NCI-H1417 treated with DMSO at 0.1 percent for 48 hours (cell line): ENCODE measurements at regions not wholly inside any gene's neighbourhood (a gene's known extent, or its start where the extent isn't known, plus 50 kb on each side); places are given as distances from the start of the nearest gene placed in this dataset.
"Not testable (repeated sequence)": the region's sequence is repeated elsewhere in the genome, so short reads cannot be mapped to it uniquely, and the experiment has no call there.

Experiments used
- DNase-seq: peaks from one replicate; lab custom pipeline; 2025; lab: John Stamatoyannopoulos, UW

DNA sequence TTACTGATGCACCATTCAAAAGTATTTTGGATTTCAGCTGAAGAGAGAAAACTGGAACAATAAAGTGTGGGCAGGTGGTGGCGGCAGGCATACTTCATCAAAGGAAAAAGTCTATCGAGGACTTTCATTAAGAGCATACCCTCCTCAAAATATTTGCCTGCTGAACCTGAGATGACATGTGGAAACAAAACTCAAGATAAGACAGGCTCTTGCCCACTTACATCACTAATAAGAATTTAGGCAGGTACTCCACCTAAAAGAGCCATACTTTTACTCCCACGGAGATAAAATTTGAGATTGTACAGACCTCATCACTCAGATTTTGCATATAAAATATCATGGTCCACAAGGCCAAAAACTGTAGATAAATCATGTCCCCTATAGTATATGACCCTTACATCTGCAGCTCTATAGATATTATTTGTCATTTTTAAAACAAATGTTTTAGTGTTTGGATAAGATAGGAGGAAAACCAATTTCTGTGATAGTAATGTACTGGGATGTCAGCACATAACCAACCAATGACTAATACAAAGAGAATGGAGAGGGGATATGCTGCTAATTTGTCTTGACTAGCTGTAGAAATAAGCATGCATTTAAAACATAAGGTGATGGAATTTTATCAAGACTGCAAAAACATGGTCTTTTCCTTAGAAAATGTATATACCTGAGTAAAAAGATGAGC lies 730.6 kb upstream of the ZNF608 start:
- no peak for DNase-seq

DNA sequence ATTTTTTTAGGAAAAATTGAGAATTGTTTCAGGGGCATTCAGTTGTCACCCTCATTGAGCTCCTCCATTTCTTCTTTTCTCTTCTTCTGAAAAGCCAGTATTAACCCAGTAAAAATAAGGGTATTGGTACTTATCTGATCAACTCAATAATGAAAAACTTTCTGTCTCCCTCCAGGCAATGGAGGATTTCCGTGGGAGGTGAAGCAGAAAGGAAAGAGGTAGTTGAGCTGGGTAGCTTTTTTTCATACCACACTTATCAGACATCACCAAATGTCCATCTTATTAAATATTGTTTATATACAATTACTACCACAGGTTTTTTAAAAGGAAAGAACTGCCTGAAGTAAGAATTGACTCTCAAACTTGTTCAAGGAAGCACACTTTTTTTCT lies 731.1 kb upstream of the ZNF608 start:
- no peak for DNase-seq

DNA sequence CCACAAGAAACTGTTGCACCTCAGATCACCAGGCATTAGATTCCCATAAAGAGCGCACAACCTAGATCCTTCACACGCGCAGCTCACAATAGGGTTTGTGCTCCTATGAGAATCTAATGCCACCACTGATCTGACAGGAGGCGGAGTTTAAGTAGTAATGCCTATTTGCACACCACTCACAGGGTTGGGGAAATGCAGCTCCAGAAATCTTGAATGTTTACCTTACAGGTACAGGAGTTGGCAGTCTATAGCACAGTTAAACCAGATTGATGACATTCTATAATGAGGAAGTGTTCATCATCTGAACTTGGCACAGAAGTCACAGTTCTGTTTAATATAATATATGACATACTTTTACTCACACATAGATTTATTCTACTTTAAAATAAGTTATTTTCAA lies 732.2 kb upstream of the ZNF608 start:
- no peak for DNase-seq

DNA sequence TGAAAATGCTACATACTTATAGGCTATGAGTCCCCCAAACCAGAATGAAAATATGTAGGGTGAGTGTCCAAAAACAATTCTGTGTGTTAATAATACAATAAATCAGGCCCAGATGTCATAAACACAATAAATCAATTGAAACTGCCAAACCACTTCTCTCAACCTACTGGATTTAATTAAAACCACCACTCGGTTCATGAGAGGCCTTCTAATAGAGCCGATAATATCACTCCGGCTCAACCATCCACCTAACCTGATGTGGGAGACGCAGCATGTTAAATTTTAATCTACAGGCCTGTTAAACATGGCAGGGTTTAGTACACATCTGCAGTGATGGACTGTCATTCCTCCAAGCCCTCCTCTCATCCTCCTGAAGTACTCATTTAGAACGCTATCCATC lies 734.5 kb upstream of the ZNF608 start:
- no peak for DNase-seq

DNA sequence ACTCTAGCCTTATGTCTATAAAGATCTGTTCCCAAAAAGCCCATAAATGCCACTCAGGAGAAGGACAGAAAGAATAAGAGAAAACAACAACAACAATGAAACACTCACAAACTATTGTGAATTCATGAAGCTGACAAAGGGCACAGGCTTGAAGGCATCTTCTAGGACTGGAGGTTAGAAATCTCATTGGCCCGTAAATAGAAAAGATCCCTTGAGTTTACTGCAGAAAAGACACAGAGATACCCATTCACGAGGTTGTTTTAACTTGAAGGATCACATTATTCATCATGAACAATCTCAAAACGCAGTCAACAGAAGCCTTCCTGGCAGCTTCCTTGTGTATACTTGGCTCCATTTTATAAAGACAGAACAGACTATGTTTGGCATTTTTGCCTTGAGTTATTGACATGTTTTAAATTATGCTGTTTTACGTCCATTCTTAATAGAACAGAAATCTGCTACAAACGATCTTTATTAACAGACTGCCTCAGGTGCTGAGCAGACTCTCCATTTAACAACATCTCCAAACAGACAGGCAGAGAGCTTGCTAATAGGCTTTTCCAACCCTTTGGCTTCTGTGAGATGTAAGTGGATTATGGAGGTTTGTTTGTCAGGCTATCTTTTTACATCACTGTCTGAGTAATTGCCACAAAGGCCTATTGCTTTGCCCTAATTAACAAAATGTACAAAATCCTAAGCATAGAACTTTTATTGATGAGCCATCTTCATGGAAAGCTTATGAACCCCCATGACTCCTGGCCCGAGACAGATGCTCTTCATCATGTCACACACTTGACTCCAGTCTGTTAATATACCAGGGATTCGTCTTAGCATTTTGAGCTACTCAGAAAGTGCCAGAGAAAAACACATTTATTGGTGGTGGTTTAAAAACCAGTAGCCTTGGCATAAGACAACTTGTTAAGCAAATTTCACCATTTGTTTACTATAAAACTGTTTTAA lies 735.3 kb upstream of the ZNF608 start:
- DNase-seq = no peak

DNA sequence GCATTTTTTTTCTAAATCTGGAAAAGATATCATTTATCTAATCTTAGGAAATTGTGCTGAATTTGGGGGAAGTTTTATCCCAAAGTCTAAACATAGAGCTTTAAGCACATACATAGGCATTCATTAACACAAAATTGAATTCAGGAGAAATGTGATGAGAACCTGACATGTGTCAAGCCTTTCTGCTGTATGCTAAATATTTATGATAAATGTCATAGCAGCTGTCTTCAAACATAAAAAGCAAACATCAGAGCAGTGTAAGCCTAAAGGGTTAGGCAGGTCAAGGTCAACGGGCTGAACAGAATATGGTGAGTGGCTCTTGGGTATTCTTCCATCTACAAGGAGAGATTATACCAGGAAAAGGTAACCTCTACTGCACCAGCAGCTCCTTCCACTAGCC lies 737.2 kb upstream of the ZNF608 start:
- DNase-seq = no peak

DNA sequence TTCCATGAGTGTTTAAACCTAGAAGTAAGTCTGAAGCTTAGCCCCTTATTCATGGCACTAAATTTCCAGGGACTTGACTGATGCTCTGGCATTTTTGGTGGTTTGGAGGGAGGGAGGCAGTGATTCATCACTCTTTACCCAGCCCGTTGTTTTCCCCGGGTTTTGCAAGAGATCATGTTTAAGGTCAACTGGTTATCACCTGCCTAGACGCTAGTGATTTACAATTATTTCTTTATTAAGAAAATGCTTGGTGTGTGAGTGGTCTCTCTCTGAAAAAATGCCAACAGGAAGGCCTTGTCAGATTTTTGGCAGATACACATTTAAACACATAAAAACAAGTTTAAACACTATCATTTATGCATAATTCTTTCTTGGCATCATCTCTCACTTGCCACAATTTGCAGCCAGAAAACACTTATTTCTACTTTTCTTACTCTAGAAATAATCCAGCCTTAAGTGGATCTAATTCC lies 737.9 kb upstream of the ZNF608 start:
- no peak for DNase-seq

DNA sequence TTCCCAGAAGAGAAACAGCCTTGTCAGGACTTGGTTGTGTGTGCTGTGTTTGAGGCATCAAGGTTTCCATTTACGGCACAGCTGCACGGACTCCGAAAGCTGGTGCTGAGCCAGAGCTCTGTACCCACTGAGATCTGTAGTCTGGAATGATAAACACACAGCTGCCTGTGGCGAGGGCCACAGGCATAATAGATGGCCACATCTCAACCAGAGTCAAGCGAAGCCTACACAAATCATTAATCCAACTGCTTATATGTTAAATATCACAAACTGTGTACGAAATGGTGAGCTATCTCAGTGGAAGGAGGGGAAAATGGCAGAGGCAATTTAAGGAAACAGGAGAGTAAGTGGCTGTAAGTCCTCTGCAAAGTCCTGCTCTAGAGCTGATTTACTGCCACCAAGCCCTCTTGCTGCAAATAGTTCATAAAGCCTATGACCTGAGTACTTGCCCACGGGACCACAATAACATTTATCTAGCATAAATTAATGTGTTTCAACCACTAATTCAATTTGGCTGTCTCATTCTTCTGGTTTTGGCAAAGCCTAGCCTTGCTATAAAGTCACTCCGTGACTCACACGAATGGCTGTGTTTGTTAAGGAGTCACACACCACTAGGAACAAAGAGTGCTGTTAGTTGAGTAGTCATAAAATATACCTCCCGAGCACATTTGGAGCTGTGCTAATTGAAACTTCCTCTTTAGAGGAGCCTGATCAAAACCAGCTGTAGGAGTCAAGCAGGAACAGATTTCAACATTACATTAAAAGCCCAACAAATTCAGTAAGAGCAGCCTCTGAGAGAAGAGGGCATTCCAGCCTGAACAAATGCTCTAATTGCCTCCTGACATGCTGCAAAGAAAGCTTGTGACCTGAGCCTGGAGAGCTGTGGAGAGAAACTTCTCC lies 738.6 kb upstream of the ZNF608 start:
- peak; percentile 64 for DNase-seq

DNA sequence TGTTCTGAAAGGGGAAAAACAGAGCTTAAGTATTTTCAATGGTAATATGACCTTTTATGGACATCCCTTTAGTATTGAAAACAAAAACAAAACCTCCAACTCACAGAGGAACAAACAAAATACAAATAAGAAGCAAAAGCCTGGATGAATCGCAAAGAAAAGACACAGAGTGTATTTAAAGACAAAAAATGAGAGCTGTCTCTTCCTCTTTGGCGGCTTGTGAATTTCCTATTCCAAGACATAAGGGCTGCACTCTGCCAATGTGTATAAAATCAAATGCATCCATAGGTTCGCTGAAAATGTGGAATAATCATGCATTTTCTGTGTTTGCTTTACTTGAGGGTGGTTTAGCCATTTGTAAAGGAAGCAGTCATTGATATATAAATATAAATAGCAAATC lies 739.3 kb upstream of the ZNF608 start:
- no peak for DNase-seq

DNA sequence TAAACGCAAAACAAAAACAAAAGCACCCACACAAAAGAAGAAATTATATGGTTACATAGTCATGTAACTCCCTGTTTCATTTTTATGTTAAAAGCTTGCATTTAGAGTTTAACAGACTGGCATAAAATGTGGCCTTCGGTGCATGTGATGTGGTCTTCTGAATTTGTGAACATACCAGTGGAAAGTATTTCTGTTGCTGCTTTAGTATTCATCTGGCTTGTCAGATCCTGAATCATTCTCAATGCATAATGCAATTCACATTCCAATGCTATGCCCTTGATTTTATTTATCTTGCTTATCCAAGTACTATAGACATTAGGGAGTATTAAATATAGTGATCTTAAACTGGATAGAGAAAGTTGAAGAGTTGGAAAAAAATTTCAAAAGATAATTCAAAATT lies 740.2 kb upstream of the ZNF608 start:
- DNase-seq = no peak

DNA sequence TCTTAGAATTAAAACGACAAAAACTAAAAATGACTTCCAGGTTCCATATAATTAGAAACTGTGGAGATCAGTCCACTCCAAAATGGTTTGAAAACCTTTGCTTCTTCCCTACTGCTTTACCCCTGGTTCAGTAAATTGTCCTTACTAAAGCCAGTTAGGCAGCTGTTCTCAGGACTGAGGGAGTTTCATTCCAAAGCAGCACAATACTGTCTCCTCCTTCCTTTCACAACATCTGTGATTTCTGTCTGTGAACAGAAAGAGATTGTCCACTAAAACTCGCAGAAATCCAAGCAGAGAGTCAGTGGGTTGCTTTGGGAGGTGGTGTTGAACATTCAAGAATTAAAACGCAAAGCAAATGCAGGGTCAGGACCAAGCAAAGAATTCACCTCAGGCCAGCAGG lies 740.8 kb upstream of the ZNF608 start:
- no peak for DNase-seq

DNA sequence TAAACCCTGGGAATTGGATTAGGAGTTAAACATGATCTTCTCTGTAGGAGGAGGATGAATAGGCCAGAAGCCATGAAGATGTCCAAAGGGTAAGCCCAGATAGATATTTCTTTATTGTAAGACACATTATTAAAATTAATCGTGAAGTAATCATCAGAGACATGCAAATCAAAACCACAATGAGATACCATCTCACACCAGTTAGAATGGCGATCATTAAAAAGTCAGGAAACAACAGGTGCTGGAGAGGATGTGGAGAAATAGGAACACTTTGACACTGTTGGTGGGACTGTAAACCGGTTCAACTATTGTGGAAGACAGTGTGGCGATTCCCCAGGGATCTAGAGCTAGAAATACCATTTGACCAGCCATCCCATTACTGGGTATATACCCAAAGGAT lies 741.2 kb upstream of the ZNF608 start:
- not testable (repeated sequence) for DNase-seq

DNA sequence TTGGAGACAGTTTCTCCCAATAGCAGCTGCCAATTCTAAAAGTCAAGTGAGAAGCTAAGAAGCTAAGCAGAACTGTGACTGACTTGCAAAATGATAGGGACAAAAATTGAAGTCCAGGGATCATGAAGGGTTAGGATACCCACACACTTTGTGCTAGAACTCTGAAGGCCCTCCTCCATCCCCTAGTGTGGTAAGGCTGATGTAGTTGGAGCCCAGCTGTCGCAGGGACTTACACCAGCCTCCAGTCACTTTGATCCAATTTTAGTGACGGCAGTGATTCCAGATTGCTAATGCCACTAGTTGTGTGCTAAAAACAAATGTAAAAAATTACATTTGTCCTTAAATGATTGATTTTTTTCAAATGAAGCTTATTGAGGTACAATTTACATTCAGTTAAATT lies 742.7 kb upstream of the ZNF608 start:
- no peak for DNase-seq

DNA sequence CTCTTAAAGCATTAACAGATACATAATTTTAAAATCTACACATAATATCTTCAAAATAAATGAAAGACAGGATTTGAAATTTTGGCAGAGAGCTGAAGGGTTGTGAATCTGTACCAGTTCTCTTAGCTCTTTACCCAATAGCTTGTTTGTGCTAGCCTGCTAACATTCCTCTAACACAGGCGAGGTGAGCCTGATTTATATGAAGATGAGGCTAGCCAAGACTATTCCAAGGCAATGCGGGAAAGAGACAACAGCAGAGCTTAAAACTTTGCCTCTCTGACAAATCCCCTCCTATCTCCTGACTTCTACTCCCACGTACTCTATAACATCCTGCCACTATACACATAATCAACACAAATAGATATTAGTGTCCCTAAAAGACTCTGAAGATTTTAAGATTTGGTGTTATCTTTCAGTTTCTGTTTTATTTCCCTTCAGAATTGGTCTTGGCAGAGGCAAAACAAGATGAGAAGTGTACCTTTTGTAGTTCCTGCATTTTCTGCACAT lies 745.6 kb upstream of the ZNF608 start:
- no peak for DNase-seq

DNA sequence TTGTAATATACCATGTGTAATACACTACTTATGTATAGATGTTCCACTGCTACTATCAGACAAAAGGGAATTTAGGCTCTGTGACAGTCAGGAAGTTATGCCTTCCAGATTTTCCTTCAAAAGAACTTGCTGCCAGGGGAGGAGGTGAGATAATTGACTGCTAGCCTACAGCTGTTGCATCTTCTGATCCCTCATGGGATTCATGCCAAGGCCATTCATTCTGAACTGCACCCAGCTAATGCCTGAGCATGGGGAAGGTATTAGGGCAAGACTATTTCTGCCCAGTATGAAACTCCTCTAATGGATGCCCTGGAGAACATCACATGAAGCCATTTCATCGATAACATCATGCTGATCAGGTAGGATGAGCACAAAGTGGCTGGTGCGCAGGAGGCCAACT lies 746.5 kb upstream of the ZNF608 start:
- no peak for DNase-seq

DNA sequence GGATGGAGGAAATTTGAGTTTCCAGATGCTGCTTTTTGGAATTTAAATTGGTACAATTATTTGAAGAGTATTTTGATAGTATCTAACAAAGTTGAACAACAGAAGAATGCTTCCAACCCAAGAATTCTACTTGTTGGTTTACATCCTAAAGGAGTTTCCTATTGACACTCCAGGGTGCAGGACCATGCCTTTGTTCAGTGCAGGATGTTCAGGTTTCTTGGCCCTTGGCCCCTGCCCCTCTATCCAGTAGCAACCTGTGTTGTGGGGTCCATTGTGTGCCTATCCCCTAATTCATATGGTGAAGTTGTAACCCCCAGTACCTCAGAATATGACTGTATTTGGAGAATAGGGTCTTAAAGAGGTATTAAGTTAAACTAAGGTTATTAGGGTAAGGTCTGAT lies 750.0 kb upstream of the ZNF608 start:
- no peak for DNase-seq

DNA sequence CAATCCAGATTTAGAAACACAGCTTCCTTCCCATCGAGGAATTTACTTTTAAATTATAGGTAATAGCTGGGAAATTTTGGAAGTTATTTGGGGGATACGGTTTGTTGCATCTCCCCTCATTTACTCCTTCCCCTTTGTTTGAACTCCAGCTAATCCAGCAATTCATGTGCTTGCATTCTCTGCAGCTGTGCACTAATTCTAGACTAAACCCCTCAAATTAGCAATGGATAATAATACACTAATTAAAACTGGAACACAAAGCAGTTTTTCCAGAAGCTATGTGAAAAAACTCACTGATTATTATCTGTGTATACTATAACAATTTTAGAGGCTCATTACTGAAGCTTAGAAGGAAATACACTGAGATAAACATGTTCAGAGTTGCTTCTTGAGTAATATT lies 751.2 kb upstream of the ZNF608 start:
- DNase-seq = no peak

DNA sequence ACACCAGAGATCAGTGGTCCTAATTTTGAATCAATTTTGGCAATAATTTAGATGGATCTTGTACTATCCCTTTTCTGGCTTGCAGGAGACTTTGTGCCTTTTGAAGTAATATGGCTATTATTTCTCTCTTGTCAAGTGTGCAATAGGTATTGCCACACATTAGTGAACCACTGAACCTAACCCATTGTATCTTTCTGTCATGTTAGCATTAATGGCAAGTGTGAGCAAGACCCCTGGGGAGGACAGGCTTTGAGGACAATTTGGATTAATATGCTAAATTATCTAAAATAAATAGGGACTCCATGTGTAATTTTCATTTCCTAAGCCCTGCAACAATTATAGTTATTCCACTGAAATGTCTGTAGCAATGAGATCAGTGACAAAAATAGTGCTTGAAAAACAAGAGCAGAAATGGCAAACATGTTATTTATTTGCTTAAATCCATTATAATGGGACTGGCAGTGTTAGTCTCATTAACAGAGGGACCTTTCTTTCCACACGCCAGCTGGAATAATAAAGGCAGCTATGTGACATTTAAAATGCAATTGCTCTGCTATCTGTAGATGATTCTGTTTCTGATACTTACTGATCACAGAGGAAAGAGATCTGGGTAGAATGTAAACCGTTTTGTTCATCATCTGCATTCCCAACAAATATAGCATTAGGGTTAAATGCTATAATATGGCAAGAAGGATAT lies 753.3 kb upstream of the ZNF608 start:
- DNase-seq = peak; percentile 11

DNA sequence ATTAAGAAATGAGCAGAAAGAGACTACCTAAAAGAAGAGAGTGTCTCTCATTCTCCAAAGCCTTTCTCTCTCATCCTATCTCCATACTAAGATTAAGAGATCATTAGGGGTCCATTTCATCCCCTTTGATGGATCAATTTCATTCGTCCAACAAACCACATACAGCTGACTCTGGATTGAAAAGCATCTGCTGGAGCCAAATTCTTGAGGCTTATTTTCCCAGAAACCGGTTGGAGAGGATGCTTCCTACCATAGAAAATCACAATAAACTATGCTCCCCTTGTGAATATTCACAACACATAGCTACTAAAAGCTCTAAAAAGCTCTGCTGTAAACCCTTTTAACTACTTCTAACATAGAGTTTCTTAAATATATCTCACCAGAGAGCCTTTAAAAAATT lies 755.0 kb upstream of the ZNF608 start:
- DNase-seq = no peak

DNA sequence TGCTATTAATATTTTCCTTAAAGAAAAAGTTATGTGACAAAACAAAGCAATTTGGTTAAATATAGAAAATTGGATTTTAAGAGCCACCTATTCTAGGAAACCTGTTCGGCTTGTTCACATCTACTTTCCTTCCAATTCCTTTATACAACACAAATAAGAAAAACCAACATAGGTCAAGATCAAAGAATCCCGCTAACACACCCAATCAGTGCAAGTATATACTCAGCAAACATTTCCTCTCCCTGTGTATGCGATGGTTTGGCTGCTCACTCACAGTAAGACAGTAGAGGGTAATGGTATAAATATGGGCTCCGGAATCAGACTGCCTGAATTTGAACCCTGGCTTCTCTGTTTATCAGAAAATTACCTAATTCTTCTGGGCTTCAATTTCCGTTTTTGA lies 757.5 kb upstream of the ZNF608 start:
- no peak for DNase-seq

DNA sequence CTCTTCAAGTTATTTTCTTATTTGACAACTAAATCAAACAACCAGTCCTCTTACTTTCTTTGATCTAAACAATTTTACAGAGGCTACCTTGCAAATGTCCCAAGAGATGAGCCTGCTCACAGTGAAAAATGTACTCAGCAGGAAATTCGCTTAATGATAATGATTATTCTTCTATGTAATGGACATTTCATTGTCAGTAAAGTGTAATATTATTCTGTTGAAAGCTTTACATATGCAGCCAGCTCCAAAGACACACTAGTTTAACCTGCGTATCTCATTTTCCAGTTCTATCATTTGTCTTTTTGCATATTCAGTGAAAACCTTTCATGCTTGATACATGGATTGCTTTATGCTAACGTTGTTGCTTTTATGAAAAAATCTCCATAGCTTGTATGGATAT lies 758.7 kb upstream of the ZNF608 start:
- no peak for DNase-seq

DNA sequence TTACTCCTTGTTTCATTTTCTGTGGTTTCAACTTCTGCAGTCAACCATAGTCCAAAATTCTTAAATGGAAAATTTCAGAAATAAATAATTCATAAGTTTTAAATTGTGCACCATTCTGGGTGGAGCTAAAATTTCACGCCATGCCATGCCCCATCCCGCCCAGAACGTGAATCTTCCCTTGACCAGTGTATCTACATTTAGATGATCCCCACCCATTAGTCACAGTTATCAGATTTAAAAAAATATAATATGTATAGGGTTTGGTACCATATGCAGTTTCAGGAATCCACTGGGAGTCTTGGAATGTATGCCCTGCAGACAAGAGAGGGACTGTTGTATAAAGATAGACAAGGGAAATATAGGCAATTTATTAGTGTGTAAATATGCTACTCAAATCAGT lies 759.7 kb upstream of the ZNF608 start:
- no peak for DNase-seq
